HG03469 (cell line): ENCODE measurements at regions not wholly inside any gene's neighbourhood (a gene's known extent, or its start where the extent isn't known, plus 50 kb on each side); places are given as distances from the start of the nearest gene placed in this dataset.
A peak's percentile ranks its signal among the peaks of the same experiment; 100 is the strongest.

Experiments used
- ATAC-seq: cut with Tn5 transposase; IDR thresholded peaks from one replicate; pipeline ENCODE4 v1.9.1; 2021; ENCODE audit warnings: mild to moderate bottlenecking, moderate library complexity, moderate number of reproducible peaks; ENCODE audit not compliant: unreplicated experiment

DNA sequence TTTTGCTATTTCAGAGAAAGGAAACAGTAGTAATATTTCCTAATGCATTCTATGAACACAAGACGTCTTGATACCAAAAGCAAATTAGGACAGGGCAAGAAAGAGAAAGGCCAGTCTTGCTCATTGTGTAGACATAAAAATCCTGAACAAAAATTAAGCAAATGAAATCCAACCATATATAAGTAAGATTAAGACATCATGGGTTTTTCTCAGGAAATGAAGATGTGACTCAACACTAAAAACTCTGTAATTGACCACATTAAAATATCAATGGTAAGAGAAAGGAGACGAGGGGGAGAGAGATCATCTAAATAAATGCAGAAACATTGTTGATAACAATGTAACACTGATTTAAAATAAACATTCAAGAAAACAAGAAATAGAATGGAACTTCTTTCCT is 205.4 kb downstream of the SOD2 start:
- ATAC-seq: no peak

GRCh38 chr6:159483259-159483658 is 209.8 kb downstream of the SOD2 start:
- no peak for ATAC-seq

- ATAC-seq: no peak
Measured at GRCh38 chr6:159481897-159482296, 211.1 kb downstream of the SOD2 start.

- ATAC-seq: no peak
Measured at GRCh38 chr6:159480471-159480870, 212.6 kb downstream of the SOD2 start.

GRCh38 chr6:159479146-159479545 is 213.9 kb downstream of the SOD2 start:
- no peak for ATAC-seq

DNA sequence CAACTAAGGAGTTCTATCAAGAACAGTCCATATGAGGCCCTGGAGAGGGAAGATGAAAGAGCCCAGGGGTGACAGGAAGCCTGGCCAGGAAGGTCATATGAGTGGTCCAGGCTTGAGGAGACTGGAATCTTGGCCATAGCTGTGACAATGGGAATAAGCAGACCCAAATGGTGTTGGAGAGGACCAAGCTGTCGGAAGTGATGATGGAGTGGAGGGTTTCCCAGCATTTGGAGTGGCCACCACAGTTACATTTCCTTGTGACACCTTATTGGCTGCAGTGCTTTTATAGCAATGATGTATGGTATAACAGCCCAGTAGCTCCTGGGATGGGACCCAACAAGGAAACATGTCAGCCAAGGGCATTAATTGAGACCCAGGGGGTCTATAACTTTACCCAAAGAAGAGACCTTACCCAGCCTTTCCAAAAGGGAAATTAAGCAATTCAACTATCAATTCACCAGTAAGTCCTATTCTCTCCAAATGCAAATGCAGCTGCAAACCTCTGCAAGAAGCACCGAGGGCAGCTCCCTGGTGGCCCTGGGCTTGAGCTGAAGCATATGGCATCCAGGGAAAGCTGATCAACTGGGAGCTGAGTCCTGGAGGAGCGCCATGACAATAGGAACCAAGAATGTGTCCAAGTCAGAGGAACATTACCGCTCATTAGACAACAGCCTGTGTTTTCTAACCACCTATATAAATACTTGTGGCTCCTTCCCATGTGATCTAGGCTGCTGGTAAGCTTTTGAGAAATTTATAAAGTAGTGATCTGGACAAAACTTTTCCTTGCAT is 219.4 kb downstream of the SOD2 start:
- no peak for ATAC-seq

- no peak for ATAC-seq
Measured at GRCh38 chr6:159470397-159470796, 222.6 kb downstream of the SOD2 start.

DNA sequence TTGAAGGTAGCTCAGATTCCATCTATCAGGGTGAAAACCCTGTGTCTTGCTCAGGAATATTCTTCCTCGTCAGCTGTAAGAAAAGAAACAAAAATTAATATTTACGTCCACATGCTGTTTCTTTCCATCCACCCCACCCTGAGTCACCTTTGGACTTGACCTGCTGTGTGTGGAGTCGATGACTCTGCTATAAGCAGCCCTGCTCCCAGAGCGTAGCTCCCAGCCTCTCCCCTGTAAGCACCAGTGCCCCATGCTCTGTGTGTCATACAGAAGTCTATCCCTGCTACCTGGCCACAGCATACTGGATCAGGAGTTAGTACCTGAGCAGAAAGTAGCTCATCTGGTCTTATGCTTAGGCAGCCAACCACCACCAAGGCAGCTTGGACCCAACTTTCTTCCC is 223.6 kb downstream of the SOD2 start:
- no peak for ATAC-seq

- no peak for ATAC-seq
Measured at GRCh38 chr6:159468994-159469393, 224.0 kb downstream of the SOD2 start.

DNA sequence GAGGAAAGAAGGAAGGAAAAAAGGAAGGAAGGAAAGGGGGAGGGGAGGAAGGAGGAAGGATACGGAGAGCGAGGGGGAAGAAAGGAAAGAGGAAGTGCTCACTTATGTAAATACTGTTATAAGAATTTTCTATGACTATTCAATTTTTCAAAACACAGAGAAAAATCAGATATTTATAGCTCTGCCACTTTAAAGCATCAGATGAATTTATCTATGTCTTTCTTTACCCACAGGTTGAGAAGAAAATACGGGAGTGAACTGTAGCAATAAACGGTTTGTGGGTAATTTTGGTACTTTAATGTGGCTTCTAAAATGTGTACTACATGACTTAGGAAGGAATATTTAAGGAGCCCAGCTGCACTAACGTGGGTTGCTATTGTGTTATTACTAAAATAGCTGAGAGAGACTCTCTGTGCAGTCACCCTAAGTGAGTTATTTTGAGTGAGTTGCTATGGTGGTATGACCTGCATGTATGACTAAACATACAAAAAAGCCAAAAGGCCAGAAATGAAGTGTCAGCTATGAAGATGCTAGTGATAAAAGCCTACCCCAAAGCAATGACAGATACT is 225.5 kb downstream of the SOD2 start:
- peak; percentile 82 for ATAC-seq

- no peak for ATAC-seq
Measured at GRCh38 chr6:159466926-159467325, 226.1 kb downstream of the SOD2 start.

- ATAC-seq: no peak
Measured at GRCh38 chr6:159464816-159465215, 228.2 kb downstream of the SOD2 start.

- no peak for ATAC-seq
Measured at GRCh38 chr6:159463119-159463829, 229.8 kb downstream of the SOD2 start.

- no peak for ATAC-seq
Measured at GRCh38 chr6:159462431-159462830, 230.6 kb downstream of the SOD2 start.

GRCh38 chr6:159461998-159462397 is 231.0 kb downstream of the SOD2 start:
- peak; percentile 81 for ATAC-seq

- no peak for ATAC-seq
Measured at GRCh38 chr6:159461266-159461665, 231.8 kb downstream of the SOD2 start.

- ATAC-seq: no peak
Measured at GRCh38 chr6:159460476-159460875, 232.6 kb downstream of the SOD2 start.

GRCh38 chr6:159456349-159456748 is 236.7 kb downstream of the SOD2 start:
- no peak for ATAC-seq

- ATAC-seq: no peak
Measured at GRCh38 chr6:159455700-159456274, 237.3 kb downstream of the SOD2 start.

- ATAC-seq: no peak
Measured at GRCh38 chr6:159450815-159451465, 242.1 kb downstream of the SOD2 start.

DNA sequence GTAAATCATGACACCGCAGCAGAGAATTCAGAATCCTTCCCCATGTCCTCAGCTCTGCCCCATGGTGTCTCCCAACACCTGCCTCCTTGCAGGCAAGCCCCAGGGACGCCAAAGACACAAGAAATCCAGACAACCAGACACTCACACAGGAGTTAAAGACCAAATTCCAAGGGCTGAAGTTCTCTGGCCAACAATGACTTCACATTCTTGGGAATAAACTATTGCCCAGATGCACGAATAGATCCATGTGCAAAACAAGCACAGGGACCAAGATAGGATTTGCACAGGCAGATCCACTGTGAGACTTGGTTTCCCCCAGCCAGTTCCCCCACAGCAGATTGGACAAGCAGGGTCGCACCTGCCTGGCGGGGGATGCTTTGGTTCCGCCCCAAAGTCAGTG is 246.7 kb downstream of the SOD2 start:
- no peak for ATAC-seq
